IMR-90 (cell line): ENCODE measurements at regions not wholly inside any gene's neighbourhood (a gene's known extent, or its start where the extent isn't known, plus 50 kb on each side); places are given as distances from the start of the nearest gene placed in this dataset.

ENCODE experiments used
- ATAC-seq: fragments of 200-7000 bp; cut with Tn5 transposase; 2 replicates; pipeline ENCODE4 v1.9.1; 2020; ENCODE audit warnings: low read depth, mild to moderate bottlenecking, moderate library complexity
- BruUV-seq: library from RNA; stranded (reverse); fragments of 400-500 nt; replicated peaks from 2 replicates; lab custom pipeline; 2021; lab: Mats Ljungman, UMichigan
- CTCF ChIA-PET: fragments of 300-600 bp; formaldehyde crosslinking; extraction: SDS; loops from one replicate; lab custom pipeline; 2021; ENCODE audit warnings: antibody characterized with exemption; lab: Yijun Ruan, JAX
- POLR2A ChIA-PET: fragments of 300-600 bp; sonication (Branson Sonifier 250); formaldehyde crosslinking; loops from one replicate; lab custom pipeline; 2022; ENCODE audit warnings: antibody characterized with exemption; ENCODE audit not compliant: unreplicated experiment; lab: Charles Lee
- DNase-seq: peaks from one replicate; pipeline ENCODE4 v3.0.0; 2013
- H2AFZ ChIP-seq: replicated peaks from 2 replicates; pipeline ENCODE3; 2013; ENCODE audit warnings: low read length, mild to moderate bottlenecking; ENCODE audit not compliant: poor library complexity
- H2AK5ac ChIP-seq: 2 replicates; pipeline ENCODE4 v1.6.1; 2013; ENCODE audit warnings: low read depth, low read length, inconsistent platforms
- H2AK9ac ChIP-seq: replicated peaks from 2 replicates; pipeline ENCODE3; 2013; ENCODE audit warnings: mild to moderate bottlenecking, low read depth, low read length, moderate library complexity; ENCODE audit not compliant: poor library complexity
- H2BK120ac ChIP-seq: 2 replicates; pipeline ENCODE4 v1.6.1; 2013; ENCODE audit warnings: low read depth, low read length, inconsistent platforms
- H2BK15ac ChIP-seq: 3 replicates; pipeline ENCODE4 v1.6.1; 2013; ENCODE audit warnings: low read depth, low read length, inconsistent platforms
- H2BK20ac ChIP-seq: 2 replicates; pipeline ENCODE4 v1.6.1; 2013; ENCODE audit warnings: low read depth, mild to moderate bottlenecking, inconsistent platforms, low read length, moderate library complexity
- H2BK5ac ChIP-seq: 2 replicates; pipeline ENCODE4 v1.6.1; 2013; ENCODE audit warnings: mild to moderate bottlenecking, low read depth, low read length, inconsistent platforms; ENCODE audit not compliant: poor library complexity, severe bottlenecking
- H3K14ac ChIP-seq: replicated peaks from 2 replicates; pipeline ENCODE4 v1.6.1; 2013; ENCODE audit warnings: low read depth, low read length, inconsistent platforms
- H3K18ac ChIP-seq: 2 replicates; pipeline ENCODE4 v1.6.1; 2013; ENCODE audit warnings: low read depth, low read length, control low read depth
- H3K23ac ChIP-seq: 2 replicates; pipeline ENCODE4 v1.6.1; 2013; ENCODE audit warnings: low read depth, low read length, inconsistent platforms
- H3K27ac ChIP-seq: 2 replicates; pipeline ENCODE4 v1.5.1; 2013; ENCODE audit warnings: mild to moderate bottlenecking, control low read depth, low read length; ENCODE audit not compliant: insufficient read depth
- H3K27me3 ChIP-seq: 2 replicates; pipeline ENCODE4 v1.6.1; 2013; ENCODE audit warnings: low read length; ENCODE audit not compliant: control insufficient read depth, insufficient read depth
- H3K36me3 ChIP-seq: 2 replicates; pipeline ENCODE4 v1.6.1; 2013; ENCODE audit warnings: low read length, mixed read lengths; ENCODE audit not compliant: control insufficient read depth, insufficient read depth
- H3K4ac ChIP-seq: 2 replicates; pipeline ENCODE4 v1.6.1; 2013; ENCODE audit warnings: low read depth, low read length, inconsistent platforms
- H3K4me1 ChIP-seq: 2 replicates; pipeline ENCODE4 v1.6.1; 2013; ENCODE audit warnings: low read length, mixed read lengths; ENCODE audit not compliant: control insufficient read depth, insufficient read depth
- H3K4me2 ChIP-seq: 2 replicates; pipeline ENCODE4 v1.6.1; 2013; ENCODE audit warnings: low read depth, mild to moderate bottlenecking, control low read depth, low read length, moderate library complexity
- H3K4me3 ChIP-seq: 2 replicates; pipeline ENCODE4 v1.5.1; 2013; ENCODE audit warnings: low read depth, mild to moderate bottlenecking, control low read depth, low read length, moderate library complexity; ENCODE audit not compliant: insufficient read depth
- H3K56ac ChIP-seq: 2 replicates; pipeline ENCODE4 v1.6.1; 2013; ENCODE audit warnings: low read length, inconsistent platforms; ENCODE audit not compliant: insufficient read depth; ENCODE audit errors: extremely low read depth
- H3K79me1 ChIP-seq, 2 experiments: 2 replicates each; pipeline ENCODE4 v1.6.1; 2013; ENCODE audit warnings: low read length in 2 of 2, inconsistent platforms in 1 of 2, low read depth in 1 of 2
- H3K9ac ChIP-seq: 2 replicates; pipeline ENCODE4 v1.6.1; 2013; ENCODE audit warnings: low read depth, low read length, control low read depth
- H3K9me1 ChIP-seq: 2 replicates; pipeline ENCODE4 v1.6.1; 2013; ENCODE audit warnings: low read length, inconsistent platforms; ENCODE audit not compliant: insufficient read depth
- H3K9me3 ChIP-seq: 2 replicates; pipeline ENCODE4 v1.6.1; 2013; ENCODE audit warnings: low read length; ENCODE audit not compliant: control insufficient read depth, insufficient read depth
- H4K20me1 ChIP-seq: 2 replicates; pipeline ENCODE4 v1.6.1; 2013; ENCODE audit warnings: low read length, inconsistent platforms; ENCODE audit not compliant: insufficient read depth
- H4K5ac ChIP-seq: 2 replicates; pipeline ENCODE4 v1.6.1; 2013; ENCODE audit warnings: mild to moderate bottlenecking, low read depth, low read length, control low read depth
- H4K8ac ChIP-seq, 2 experiments: 2 replicates each; pipeline ENCODE4 v1.6.1; 2013; ENCODE audit warnings: low read depth in 2 of 2, low read length in 2 of 2, control low read depth in 1 of 2, inconsistent platforms in 1 of 2
- H4K91ac ChIP-seq: 2 replicates; pipeline ENCODE4 v1.6.1; 2013; ENCODE audit warnings: low read depth, low read length, inconsistent platforms; ENCODE audit not compliant: insufficient read depth
- CEBPB ChIP-seq: IDR thresholded peaks from 2 replicates; pipeline ENCODE4 v1.6.1; 2012; ENCODE audit warnings: low read depth, low read length, improper control_type of control experiment
- MAFK ChIP-seq: IDR thresholded peaks from 2 replicates; pipeline ENCODE4 v1.6.1; 2012; ENCODE audit warnings: low read depth, low read length, improper control_type of control experiment
- NFE2L2 ChIP-seq: fragments of 150-350 bp; IDR thresholded peaks from 2 replicates; pipeline ENCODE4 v1.6.1; 2016; ENCODE audit warnings: low read depth, mild to moderate bottlenecking, low read length
- RCOR1 ChIP-seq: IDR thresholded peaks from 2 replicates; pipeline ENCODE4 v1.6.1; 2012; ENCODE audit warnings: mild to moderate bottlenecking, low read length, improper control_type of control experiment; ENCODE audit not compliant: insufficient replicate concordance
- USF2 ChIP-seq: fragments of 150-350 bp; IDR thresholded peaks from 2 replicates; pipeline ENCODE4 v1.6.1; 2017; ENCODE audit warnings: mild to moderate bottlenecking, antibody characterized with exemption, low read length, low read depth
- WGBS, 2 experiments: methylation state at CpG; one replicate each; pipeline versions ENCODE4 v1.1.5 to v1.1.7; 2013; ENCODE audit warnings: missing lambda C conversion rate in 2 of 2; ENCODE audit not compliant: insufficient read length in 1 of 2; ENCODE audit errors: extremely low coverage in 2 of 2; 5-methylcytosine and 5-hydroxymethylcytosine counted together
- dilution Hi-C: fragments of 300-500 bp; cut with HindIII; formaldehyde crosslinking; loops from one replicate; pipeline ENCODE4 v1.14.3; 2018; ENCODE audit warnings: low sequenced_read_pairs; ENCODE audit not compliant: unreplicated experiment
- in situ Hi-C: fragments of 300-500 bp; cut with MboI; formaldehyde crosslinking; loops from 3 replicates; pipeline ENCODE4 v1.14.3; 2019; ENCODE audit warnings: low sequenced_read_pairs, inconsistent platforms, mixed read lengths
- intact Hi-C: fragments of 100-400 bp; cut with micrococcal nuclease; formaldehyde crosslinking; loops from 2 replicates; pipeline ENCODE4 v1.10.0; 2022
- TF ChIP-seq, protein P1 (sequence below): conservative IDR thresholded peaks from 2 replicates; pipeline ENCODE4 v1.5.1; 2012; ENCODE audit warnings: mild to moderate bottlenecking, low read depth, low read length, improper control_type of control experiment

GRCh38 chr10:121240556-121240955, 357.7 kb downstream of the FGFR2 start:
- no peak overlapping the region for H3K4ac ChIP-seq
- no peak overlapping the region for H4K8ac ChIP-seq
- no peak for DNase-seq
- ChIA-PET POLR2A (no interaction called here), CTCF (no interaction called here)
- no peak overlapping the region for H3K14ac ChIP-seq
- H2BK20ac ChIP-seq, result no peak overlapping the region
- dilution Hi-C loops (no loop called here), in situ Hi-C loops (no loop called here), intact Hi-C loops (no loop called here)
- no peaks in the 10 kb centered on the region for H4K20me1 ChIP-seq
- no peak overlapping the region for H2AFZ ChIP-seq
- no peaks in the 10 kb centered on the region for H3K4me1 ChIP-seq
- no peaks in the 10 kb centered on the region for H3K79me1 ChIP-seq
- H4K5ac ChIP-seq, result no peak overlapping the region
- H3K9ac ChIP-seq, result no peak overlapping the region
- H3K56ac ChIP-seq, result no peak overlapping the region
- peaks cover 19% of the 10 kb centered on the region for H3K9me3 ChIP-seq
- H3K4me3 ChIP-seq, result no peak overlapping the region
- H3K4me2 ChIP-seq, result no peak overlapping the region
- H3K18ac ChIP-seq, result no peak overlapping the region
- H2BK5ac ChIP-seq, result no peak overlapping the region
- no peak overlapping the region for H3K23ac ChIP-seq
- no peaks in the 10 kb centered on the region for H3K36me3 ChIP-seq
- no peak overlapping the region for H2AK5ac ChIP-seq
- no peak overlapping the region for H2BK15ac ChIP-seq
- H3K9me1 ChIP-seq, result no peaks in the 10 kb centered on the region
- H3K27me3 ChIP-seq, result no peaks in the 10 kb centered on the region
- no peak overlapping the region for H4K91ac ChIP-seq
- no CpG with 5 or more reads among the region's 2 CpGs for WGBS, 2 experiments
- H3K27ac ChIP-seq, result no peak overlapping the region
- no peak for ATAC-seq
- TF ChIP-seq, protein P1, sequence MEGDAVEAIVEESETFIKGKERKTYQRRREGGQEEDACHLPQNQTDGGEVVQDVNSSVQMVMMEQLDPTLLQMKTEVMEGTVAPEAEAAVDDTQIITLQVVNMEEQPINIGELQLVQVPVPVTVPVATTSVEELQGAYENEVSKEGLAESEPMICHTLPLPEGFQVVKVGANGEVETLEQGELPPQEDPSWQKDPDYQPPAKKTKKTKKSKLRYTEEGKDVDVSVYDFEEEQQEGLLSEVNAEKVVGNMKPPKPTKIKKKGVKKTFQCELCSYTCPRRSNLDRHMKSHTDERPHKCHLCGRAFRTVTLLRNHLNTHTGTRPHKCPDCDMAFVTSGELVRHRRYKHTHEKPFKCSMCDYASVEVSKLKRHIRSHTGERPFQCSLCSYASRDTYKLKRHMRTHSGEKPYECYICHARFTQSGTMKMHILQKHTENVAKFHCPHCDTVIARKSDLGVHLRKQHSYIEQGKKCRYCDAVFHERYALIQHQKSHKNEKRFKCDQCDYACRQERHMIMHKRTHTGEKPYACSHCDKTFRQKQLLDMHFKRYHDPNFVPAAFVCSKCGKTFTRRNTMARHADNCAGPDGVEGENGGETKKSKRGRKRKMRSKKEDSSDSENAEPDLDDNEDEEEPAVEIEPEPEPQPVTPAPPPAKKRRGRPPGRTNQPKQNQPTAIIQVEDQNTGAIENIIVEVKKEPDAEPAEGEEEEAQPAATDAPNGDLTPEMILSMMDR, result no peak
- TF ChIP-seq CEBPB (no peak), USF2 (no peak), RCOR1 (no peak), MAFK (no peak), NFE2L2 (no peak)
- no TSS peak for BruUV-seq
- no peak overlapping the region for H2BK120ac ChIP-seq
- no peak overlapping the region for H2AK9ac ChIP-seq
